ENCODE measurements at regions not wholly inside any gene's neighbourhood (a gene's known extent, or its start where the extent isn't known, plus 50 kb on each side); places are given as distances from the start of the nearest gene placed in this dataset.

DNA sequence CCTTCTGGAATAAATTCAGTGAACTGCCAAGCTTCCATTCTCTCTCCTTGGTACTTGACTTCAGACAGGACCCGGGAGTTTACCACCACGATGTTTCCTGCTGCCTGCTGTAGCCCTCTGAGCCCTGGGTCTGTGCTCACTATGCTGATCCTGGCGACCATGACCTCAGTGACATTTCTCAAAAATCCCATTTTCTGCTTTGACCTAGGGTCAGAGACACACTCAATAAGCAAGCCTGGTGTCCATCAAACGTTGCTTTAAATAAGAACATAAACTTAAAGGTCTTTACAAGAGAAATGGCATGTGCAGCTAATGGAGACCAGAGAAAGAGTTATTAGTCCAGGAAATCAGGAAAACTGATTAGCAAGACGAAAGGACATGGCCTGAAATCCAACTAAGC is 509.7 kb upstream of the SULF2 start:
- TF ChIP-seq, protein P1, sequence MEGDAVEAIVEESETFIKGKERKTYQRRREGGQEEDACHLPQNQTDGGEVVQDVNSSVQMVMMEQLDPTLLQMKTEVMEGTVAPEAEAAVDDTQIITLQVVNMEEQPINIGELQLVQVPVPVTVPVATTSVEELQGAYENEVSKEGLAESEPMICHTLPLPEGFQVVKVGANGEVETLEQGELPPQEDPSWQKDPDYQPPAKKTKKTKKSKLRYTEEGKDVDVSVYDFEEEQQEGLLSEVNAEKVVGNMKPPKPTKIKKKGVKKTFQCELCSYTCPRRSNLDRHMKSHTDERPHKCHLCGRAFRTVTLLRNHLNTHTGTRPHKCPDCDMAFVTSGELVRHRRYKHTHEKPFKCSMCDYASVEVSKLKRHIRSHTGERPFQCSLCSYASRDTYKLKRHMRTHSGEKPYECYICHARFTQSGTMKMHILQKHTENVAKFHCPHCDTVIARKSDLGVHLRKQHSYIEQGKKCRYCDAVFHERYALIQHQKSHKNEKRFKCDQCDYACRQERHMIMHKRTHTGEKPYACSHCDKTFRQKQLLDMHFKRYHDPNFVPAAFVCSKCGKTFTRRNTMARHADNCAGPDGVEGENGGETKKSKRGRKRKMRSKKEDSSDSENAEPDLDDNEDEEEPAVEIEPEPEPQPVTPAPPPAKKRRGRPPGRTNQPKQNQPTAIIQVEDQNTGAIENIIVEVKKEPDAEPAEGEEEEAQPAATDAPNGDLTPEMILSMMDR (conservative IDR thresholded peaks at IDR 0.05; ENCODE audit: low read length): no peak
- no peak for TF ChIP-seq EZH2phosphoT487 (IDR thresholded peaks at IDR 0.05; ENCODE audit: borderline replicate concordance)
